ENCODE measurements at regions not wholly inside any gene's neighbourhood (a gene's known extent, or its start where the extent isn't known, plus 50 kb on each side); places are given as distances from the start of the nearest gene placed in this dataset.
A peak's percentile ranks its signal among the peaks of the same experiment; 100 is the strongest.
"Not testable (repeated sequence)": the region's sequence is repeated elsewhere in the genome, so short reads cannot be mapped to it uniquely, and the experiment has no call there.

DNA sequence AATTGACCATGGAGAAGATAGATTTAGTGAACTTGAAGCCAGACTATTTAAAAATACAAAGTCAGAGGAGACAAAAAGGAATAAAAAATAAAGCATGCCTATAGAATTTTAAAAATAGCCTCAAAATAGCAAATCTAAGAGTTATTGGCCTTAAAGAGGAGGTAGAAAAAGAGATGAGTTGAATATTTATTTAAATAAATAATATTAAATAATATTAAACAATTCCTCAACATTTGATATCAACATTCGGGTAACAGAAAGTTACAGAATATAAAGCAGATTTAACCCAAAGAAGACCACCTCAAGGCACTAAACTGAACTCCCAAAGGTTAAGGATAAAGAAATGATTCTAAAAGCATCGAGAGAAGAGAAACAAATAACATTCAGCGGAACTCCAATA, 1627.4 kb downstream of the SPATA31A7 start:
- H4K20me1 ChIP-seq (ENCODE audit: insufficient read depth); H3K4me2 ChIP-seq (ENCODE audit: unreplicated experiment); H3K4me3 ChIP-seq; H3K36me3 ChIP-seq (ENCODE audit: low read depth); DNase-seq; H3K27ac ChIP-seq; H3F3A ChIP-seq (ENCODE audit: insufficient read depth); H3K79me2 ChIP-seq (ENCODE audit: insufficient read depth); H2AFZ ChIP-seq; H3K9ac ChIP-seq; H3K9me2 ChIP-seq (ENCODE audit: insufficient read depth); H3K9me3 ChIP-seq (ENCODE audit: low read depth); in situ Hi-C loops (cut with MboI); H3K4me1 ChIP-seq (ENCODE audit: insufficient read depth); H3K27me3 ChIP-seq (replicated peaks; ENCODE audit: insufficient read depth): not testable (repeated sequence)
- 47 to 61% methylated on average over 3 of the region's 3 CpGs for WGBS, 2 experiments (ENCODE audit: low coverage in 1 of 2, low lambda C conversion rate in 2 of 2, missing lambda C conversion rate in 2 of 2)

DNA sequence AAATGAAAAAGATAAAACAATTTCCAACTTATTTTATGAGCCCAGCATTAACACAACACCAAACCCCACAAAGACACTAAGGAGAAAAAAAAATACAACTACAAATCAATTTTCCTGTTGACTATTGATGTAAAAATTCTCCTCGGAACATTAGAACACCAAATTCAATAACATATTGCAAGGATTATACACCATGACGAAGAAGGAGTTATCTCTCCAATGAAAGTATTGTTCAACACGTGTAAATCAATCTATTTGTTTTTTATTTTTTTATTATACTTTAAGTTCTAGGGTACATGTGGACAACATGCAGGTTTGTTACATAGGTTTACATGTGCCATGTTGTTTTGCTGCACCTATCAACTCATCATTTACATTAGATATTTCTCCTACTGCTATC, 1632.3 kb downstream of the SPATA31A7 start:
- H3K4me3 ChIP-seq; H2AFZ ChIP-seq; H3K27ac ChIP-seq; H3K9me3 ChIP-seq (ENCODE audit: low read depth); H3K4me1 ChIP-seq (ENCODE audit: insufficient read depth); H3K27me3 ChIP-seq (replicated peaks; ENCODE audit: insufficient read depth); in situ Hi-C loops (cut with MboI); H4K20me1 ChIP-seq (ENCODE audit: insufficient read depth); H3K36me3 ChIP-seq (ENCODE audit: low read depth); H3K4me2 ChIP-seq (ENCODE audit: unreplicated experiment); DNase-seq; H3K9me2 ChIP-seq (ENCODE audit: insufficient read depth); H3K79me2 ChIP-seq (ENCODE audit: insufficient read depth); H3F3A ChIP-seq (ENCODE audit: insufficient read depth); H3K9ac ChIP-seq: not testable (repeated sequence)
- 8 to 14% methylated on average over 3 of the region's 3 CpGs for WGBS, 2 experiments (ENCODE audit: low coverage in 1 of 2, low lambda C conversion rate in 2 of 2, missing lambda C conversion rate in 2 of 2)

- DNase-seq; H4K20me1 ChIP-seq (ENCODE audit: insufficient read depth); H3K4me1 ChIP-seq (ENCODE audit: insufficient read depth); in situ Hi-C loops (cut with MboI); H3K27me3 ChIP-seq (replicated peaks; ENCODE audit: insufficient read depth); H3K27ac ChIP-seq; H2AFZ ChIP-seq; H3F3A ChIP-seq (ENCODE audit: insufficient read depth); H3K36me3 ChIP-seq (ENCODE audit: low read depth); H3K9ac ChIP-seq; H3K79me2 ChIP-seq (ENCODE audit: insufficient read depth); H3K9me3 ChIP-seq (ENCODE audit: low read depth); H3K9me2 ChIP-seq (ENCODE audit: insufficient read depth); H3K4me3 ChIP-seq; H3K4me2 ChIP-seq (ENCODE audit: unreplicated experiment): not testable (repeated sequence)
- 17 to 23% methylated on average over 2 of the region's 2 CpGs for WGBS, 2 experiments (ENCODE audit: low coverage in 1 of 2, low lambda C conversion rate in 2 of 2, missing lambda C conversion rate in 2 of 2)
Measured at GRCh38 chr9:62827957-62828907, 1638.4 kb downstream of the SPATA31A7 start.

DNA sequence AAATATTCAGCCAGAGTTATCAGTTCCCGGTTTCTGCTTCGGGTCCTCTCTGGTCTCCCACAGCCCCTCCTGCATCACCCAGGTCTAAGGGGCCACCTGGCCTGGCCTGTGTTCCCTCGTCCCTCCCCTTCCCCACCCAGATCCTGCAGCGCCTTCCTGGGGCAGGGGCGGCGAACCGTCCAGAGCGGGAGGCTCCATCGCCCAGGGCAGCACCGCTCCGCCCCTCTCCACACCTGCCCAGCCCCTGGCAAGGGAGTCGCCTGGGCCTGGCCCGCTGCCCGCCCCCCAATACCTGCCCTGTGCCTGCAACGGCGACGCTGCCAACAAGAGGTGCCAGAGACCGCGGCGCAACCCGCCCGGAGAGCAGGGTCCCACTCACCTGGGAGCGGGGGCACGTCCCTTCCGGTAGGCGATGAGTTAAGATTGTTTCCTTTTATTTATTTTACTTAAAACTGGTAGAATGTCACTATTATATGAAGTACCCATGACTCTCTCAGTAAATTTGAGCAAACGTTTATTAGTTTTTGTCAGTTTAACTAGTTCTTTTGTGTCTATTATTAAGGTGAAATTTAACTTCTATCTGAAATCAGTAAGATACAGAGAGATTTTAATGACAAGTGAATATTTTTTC, 1641.1 kb downstream of the SPATA31A7 start:
- H3K9ac ChIP-seq; H3K79me2 ChIP-seq (ENCODE audit: insufficient read depth); H2AFZ ChIP-seq; H3K9me3 ChIP-seq (ENCODE audit: low read depth); DNase-seq; H3K4me1 ChIP-seq (ENCODE audit: insufficient read depth); H3K4me2 ChIP-seq (ENCODE audit: unreplicated experiment); H3K27me3 ChIP-seq (replicated peaks; ENCODE audit: insufficient read depth); H3K9me2 ChIP-seq (ENCODE audit: insufficient read depth); H3K4me3 ChIP-seq; H3K27ac ChIP-seq; in situ Hi-C loops (cut with MboI); H4K20me1 ChIP-seq (ENCODE audit: insufficient read depth); H3K36me3 ChIP-seq (ENCODE audit: low read depth); H3F3A ChIP-seq (ENCODE audit: insufficient read depth): not testable (repeated sequence)
- WGBS, 2 experiments (ENCODE audit: low coverage in 1 of 2, low lambda C conversion rate in 2 of 2, missing lambda C conversion rate in 2 of 2): 18 to 19% methylated on average over 24 to 25 of the region's 27 CpGs

DNA sequence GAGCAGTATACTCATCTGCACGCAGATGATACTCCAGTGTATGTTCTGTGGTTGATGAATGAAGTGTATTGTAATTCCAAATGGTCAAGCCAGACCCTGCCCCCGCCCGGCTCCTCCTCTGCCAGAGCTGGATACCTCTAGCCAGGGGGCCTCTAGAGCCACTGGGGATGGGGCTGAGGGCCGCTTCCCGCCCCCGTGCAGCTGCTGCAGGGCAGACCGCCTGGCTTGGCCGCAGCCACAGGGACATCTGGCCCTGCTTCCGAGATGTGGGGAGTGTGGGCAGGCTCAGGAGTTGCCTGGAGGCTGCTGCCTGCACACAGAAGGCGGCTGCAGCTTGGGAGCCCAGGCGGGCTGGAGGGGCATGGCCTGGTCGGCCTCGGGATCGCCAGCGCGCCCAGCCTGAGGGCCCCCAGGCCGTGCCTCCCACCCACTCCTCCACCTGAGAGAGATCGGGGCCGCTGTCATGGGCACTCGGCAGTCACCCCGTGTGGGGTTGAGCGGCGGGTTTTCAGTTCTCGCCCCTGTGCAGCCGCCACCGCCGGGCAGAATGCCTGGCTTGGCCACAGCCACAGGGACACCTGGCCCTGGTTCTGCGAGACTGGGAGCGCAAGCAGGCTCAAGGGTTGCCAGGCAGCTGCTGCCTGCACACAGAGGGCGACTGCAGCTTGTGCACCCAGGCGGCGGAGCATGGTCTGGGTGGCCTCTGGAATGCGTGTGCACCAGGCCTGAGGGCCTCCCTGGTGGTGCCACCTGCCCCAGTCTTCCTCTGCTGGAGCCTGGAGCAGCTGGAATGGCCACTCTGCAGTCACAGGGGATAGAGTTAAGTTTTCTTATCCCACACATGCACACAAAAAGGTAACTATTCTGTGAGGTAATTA, 1643.7 kb downstream of the SPATA31A7 start:
- H3K4me2 ChIP-seq (ENCODE audit: unreplicated experiment); H2AFZ ChIP-seq; H3K9me3 ChIP-seq (ENCODE audit: low read depth); H3K9ac ChIP-seq; H3K79me2 ChIP-seq (ENCODE audit: insufficient read depth); H3K27me3 ChIP-seq (replicated peaks; ENCODE audit: insufficient read depth); H3K36me3 ChIP-seq (ENCODE audit: low read depth); in situ Hi-C loops (cut with MboI); H4K20me1 ChIP-seq (ENCODE audit: insufficient read depth); H3K4me3 ChIP-seq; H3K27ac ChIP-seq; H3F3A ChIP-seq (ENCODE audit: insufficient read depth); H3K4me1 ChIP-seq (ENCODE audit: insufficient read depth); H3K9me2 ChIP-seq (ENCODE audit: insufficient read depth); DNase-seq: not testable (repeated sequence)
- WGBS, 2 experiments (ENCODE audit: low coverage in 1 of 2, low lambda C conversion rate in 2 of 2, missing lambda C conversion rate in 2 of 2): 12 to 21% methylated on average over 19 to 23 of the region's 33 CpGs

- H4K20me1 ChIP-seq (ENCODE audit: insufficient read depth); in situ Hi-C loops (cut with MboI); H3F3A ChIP-seq (ENCODE audit: insufficient read depth); H3K36me3 ChIP-seq (ENCODE audit: low read depth); H3K79me2 ChIP-seq (ENCODE audit: insufficient read depth); H3K27ac ChIP-seq; H3K9me3 ChIP-seq (ENCODE audit: low read depth); H3K9me2 ChIP-seq (ENCODE audit: insufficient read depth); H3K9ac ChIP-seq; H3K4me1 ChIP-seq (ENCODE audit: insufficient read depth); H3K4me2 ChIP-seq (ENCODE audit: unreplicated experiment): not testable (repeated sequence)
- H2AFZ ChIP-seq: peak overlapping the region; percentile 52
- peak; percentile 31 for DNase-seq
- H3K27me3 ChIP-seq (replicated peaks; ENCODE audit: insufficient read depth): peaks cover 12% of the 10 kb centered on the region
- 5 to 6% methylated on average over 49 of the region's 50 CpGs for WGBS, 2 experiments (ENCODE audit: low coverage in 1 of 2, low lambda C conversion rate in 2 of 2, missing lambda C conversion rate in 2 of 2)
- H3K4me3 ChIP-seq: peak overlapping the region; percentile 28; the same call in 1 of the 2 replicates
Measured at GRCh38 chr9:62837254-62837911, 1647.5 kb downstream of the SPATA31A7 start.
